WTC11 (cell line): ENCODE measurements at regions not wholly inside any gene's neighbourhood (a gene's known extent, or its start where the extent isn't known, plus 50 kb on each side); places are given as distances from the start of the nearest gene placed in this dataset.

ENCODE experiments used
- ATAC-seq: fragments of 200-7000 bp; cut with Tn5 transposase; 2 replicates; pipeline ENCODE4 v1.10.0; 2021; ENCODE audit warnings: mild to moderate bottlenecking, moderate library complexity
- CTCF ChIA-PET: fragments of 300-600 bp; sonication (Branson Sonifier 250); formaldehyde crosslinking; loops from one replicate; lab custom pipeline; 2021; ENCODE audit warnings: antibody characterized with exemption; lab: Charles Lee
- POLR2A ChIA-PET: fragments of 350-600 bp; sonication (Branson Sonifier 250); formaldehyde crosslinking; loops from one replicate; lab custom pipeline; 2021; ENCODE audit warnings: antibody characterized with exemption; lab: Charles Lee
- DNase-seq: peaks from one replicate; pipeline ENCODE4 v3.0.0; 2021; ENCODE audit warnings: low spot score
- H3K27ac Mint-ChIP-seq: 2 replicates; pipeline ENCODE4 v1.8.0; 2021; ENCODE audit warnings: mixed read lengths
- H3K27me3 Mint-ChIP-seq: 2 replicates; pipeline ENCODE4 v1.8.0; 2021; ENCODE audit warnings: low read depth, mild to moderate bottlenecking, moderate library complexity, mixed read lengths
- H3K36me3 Mint-ChIP-seq: 2 replicates; pipeline ENCODE4 v1.8.0; 2021; ENCODE audit warnings: mixed read lengths
- H3K4me1 Mint-ChIP-seq: 2 replicates; pipeline ENCODE4 v1.8.0; 2022; ENCODE audit warnings: mixed read lengths
- H3K4me3 Mint-ChIP-seq: 2 replicates; pipeline ENCODE4 v1.8.0; 2021; ENCODE audit warnings: mild to moderate bottlenecking, moderate library complexity, mixed read lengths
- H3K9me3 Mint-ChIP-seq: 2 replicates; pipeline ENCODE4 v1.8.0; 2021; ENCODE audit warnings: mixed read lengths
- ELF4 ChIP-seq: sonication (generic); formaldehyde crosslinking; IDR thresholded peaks from 2 replicates; pipeline ENCODE4 v1.8.1; 2022; ENCODE audit warnings: low read depth, mild to moderate bottlenecking, moderate library complexity, missing genetic modification reagents
- ETV6 ChIP-seq: sonication (generic); formaldehyde crosslinking; IDR thresholded peaks from 2 replicates; pipeline ENCODE4 v1.8.1; 2022; ENCODE audit warnings: mild to moderate bottlenecking, missing genetic modification reagents
- FOXK1 ChIP-seq: sonication (generic); formaldehyde crosslinking; IDR thresholded peaks from 2 replicates; pipeline ENCODE4 v1.8.0; 2022; ENCODE audit warnings: mild to moderate bottlenecking, moderate library complexity, missing genetic modification reagents
- FOXP1 ChIP-seq: sonication (generic); formaldehyde crosslinking; IDR thresholded peaks from 2 replicates; pipeline ENCODE4 v1.8.0; 2022; ENCODE audit warnings: missing genetic modification reagents, mild to moderate bottlenecking, moderate library complexity, borderline replicate concordance
- GABPB1 ChIP-seq: sonication (generic); formaldehyde crosslinking; IDR thresholded peaks from 2 replicates; pipeline ENCODE4 v1.8.1; 2023; ENCODE audit warnings: mild to moderate bottlenecking, missing genetic modification reagents
- JAZF1 ChIP-seq: fragments of 250-450 bp; sonication (Bioruptor Pico); IDR thresholded peaks from 2 replicates; pipeline ENCODE4 v1.9.0; 2021; ENCODE audit warnings: moderate library complexity, mild to moderate bottlenecking, inconsistent platforms
- KAT7 ChIP-seq: sonication (generic); formaldehyde crosslinking; IDR thresholded peaks from 2 replicates; pipeline ENCODE4 v1.8.1; 2023; ENCODE audit warnings: missing genetic modification reagents, mild to moderate bottlenecking, borderline replicate concordance
- NFE2L1 ChIP-seq: sonication (generic); formaldehyde crosslinking; IDR thresholded peaks from 2 replicates; pipeline ENCODE4 v1.8.1; 2023; ENCODE audit warnings: missing genetic modification reagents
- NR3C1 ChIP-seq: sonication (generic); formaldehyde crosslinking; conservative IDR thresholded peaks from 2 replicates; pipeline ENCODE4 v1.8.1; 2023; ENCODE audit warnings: low read depth, mild to moderate bottlenecking, missing genetic modification reagents
- RORB ChIP-seq: fragments of 250-450 bp; sonication (Bioruptor Pico); IDR thresholded peaks from 2 replicates; pipeline ENCODE4 v1.9.0; 2021; ENCODE audit warnings: mild to moderate bottlenecking
- TEAD1 ChIP-seq: sonication (generic); formaldehyde crosslinking; IDR thresholded peaks from 2 replicates; pipeline ENCODE4 v1.8.0; 2022; ENCODE audit warnings: mild to moderate bottlenecking, missing genetic modification reagents
- ZNF263 ChIP-seq: sonication (generic); formaldehyde crosslinking; IDR thresholded peaks from 2 replicates; pipeline ENCODE4 v1.8.1; 2022; ENCODE audit warnings: low read depth, mild to moderate bottlenecking, moderate library complexity, missing genetic modification reagents
- ZNF317 ChIP-seq: sonication (generic); formaldehyde crosslinking; IDR thresholded peaks from 2 replicates; pipeline ENCODE4 v1.8.1; 2023; ENCODE audit warnings: low read depth, mild to moderate bottlenecking, moderate library complexity, missing genetic modification reagents, borderline replicate concordance
- TF ChIP-seq, protein P1 (sequence below): sonication (generic); formaldehyde crosslinking; IDR thresholded peaks from 2 replicates; pipeline ENCODE4 v1.8.0; 2022; ENCODE audit warnings: mild to moderate bottlenecking, missing genetic modification reagents
- TF ChIP-seq, protein P2 (sequence below): fragments of 250-450 bp; sonication (Bioruptor Pico); IDR thresholded peaks from 2 replicates; pipeline ENCODE4 v1.9.0; 2021; ENCODE audit warnings: mild to moderate bottlenecking
- TF ChIP-seq, protein P3 (sequence below): sonication (generic); formaldehyde crosslinking; IDR thresholded peaks from 2 replicates; pipeline ENCODE4 v1.8.1; 2023; ENCODE audit warnings: mild to moderate bottlenecking, moderate library complexity, missing genetic modification reagents
- TF ChIP-seq, protein P4 (sequence below): sonication (generic); formaldehyde crosslinking; IDR thresholded peaks from 2 replicates; pipeline ENCODE4 v1.8.0; 2022; ENCODE audit warnings: mild to moderate bottlenecking, missing genetic modification reagents
- TF ChIP-seq, protein P5 (sequence below): sonication (generic); formaldehyde crosslinking; IDR thresholded peaks from 2 replicates; pipeline ENCODE4 v1.8.1; 2022; ENCODE audit warnings: low read depth, mild to moderate bottlenecking, moderate library complexity, missing genetic modification reagents, borderline replicate concordance
- TF ChIP-seq, protein P6 (sequence below): sonication (generic); formaldehyde crosslinking; IDR thresholded peaks from 2 replicates; pipeline ENCODE4 v1.8.1; 2022; ENCODE audit warnings: low read depth, missing genetic modification reagents, borderline replicate concordance
- TF ChIP-seq, protein P7 (sequence below): sonication (generic); formaldehyde crosslinking; IDR thresholded peaks from 2 replicates; pipeline ENCODE4 v1.8.1; 2023; ENCODE audit warnings: mild to moderate bottlenecking, missing genetic modification reagents, moderate library complexity
- TF ChIP-seq, protein P8 (sequence below): fragments of 200-600 bp; IDR thresholded peaks from 2 replicates; pipeline ENCODE4 v1.8.0; 2022; ENCODE audit warnings: antibody characterized with exemption

DNA sequence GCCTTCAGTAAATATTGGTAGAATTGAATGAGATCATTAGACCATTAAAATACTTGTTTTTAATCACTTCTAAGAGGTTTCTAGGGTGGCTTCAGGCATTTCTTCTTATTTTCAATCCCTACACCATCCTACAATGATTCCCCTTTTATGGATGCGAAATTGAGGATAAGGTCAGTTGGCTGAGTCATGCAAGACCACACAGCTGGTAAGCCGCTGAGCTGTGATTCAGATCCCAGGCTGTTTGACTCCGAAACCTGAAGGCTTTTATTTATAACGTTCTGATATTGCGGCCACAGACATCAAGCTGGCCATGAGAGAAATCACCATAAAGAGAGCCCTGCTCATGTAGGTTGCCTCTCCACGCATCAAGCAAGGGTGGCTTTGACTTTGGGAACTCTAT is 133.4 kb downstream of the VAPA start:
- Mint-ChIP-seq H3K27ac (no peak overlapping the region), H3K9me3 (peaks cover 11% of the 10 kb centered on the region), H3K4me3 (no peak overlapping the region), H3K4me1 (peaks cover 7% of the 10 kb centered on the region), H3K27me3 (no peaks in the 10 kb centered on the region), H3K36me3 (peaks cover 10% of the 10 kb centered on the region)
- ChIA-PET POLR2A (no interaction called here), CTCF (interaction anchor here (1.3 kb wide), 1 partner anchor 15 kb away, joined by 5 read pairs; no protein-coding TSS in a partner anchor)
- TF ChIP-seq ZNF317 (CRISPR knock-in tag): no peak
- TF ChIP-seq, protein P1, sequence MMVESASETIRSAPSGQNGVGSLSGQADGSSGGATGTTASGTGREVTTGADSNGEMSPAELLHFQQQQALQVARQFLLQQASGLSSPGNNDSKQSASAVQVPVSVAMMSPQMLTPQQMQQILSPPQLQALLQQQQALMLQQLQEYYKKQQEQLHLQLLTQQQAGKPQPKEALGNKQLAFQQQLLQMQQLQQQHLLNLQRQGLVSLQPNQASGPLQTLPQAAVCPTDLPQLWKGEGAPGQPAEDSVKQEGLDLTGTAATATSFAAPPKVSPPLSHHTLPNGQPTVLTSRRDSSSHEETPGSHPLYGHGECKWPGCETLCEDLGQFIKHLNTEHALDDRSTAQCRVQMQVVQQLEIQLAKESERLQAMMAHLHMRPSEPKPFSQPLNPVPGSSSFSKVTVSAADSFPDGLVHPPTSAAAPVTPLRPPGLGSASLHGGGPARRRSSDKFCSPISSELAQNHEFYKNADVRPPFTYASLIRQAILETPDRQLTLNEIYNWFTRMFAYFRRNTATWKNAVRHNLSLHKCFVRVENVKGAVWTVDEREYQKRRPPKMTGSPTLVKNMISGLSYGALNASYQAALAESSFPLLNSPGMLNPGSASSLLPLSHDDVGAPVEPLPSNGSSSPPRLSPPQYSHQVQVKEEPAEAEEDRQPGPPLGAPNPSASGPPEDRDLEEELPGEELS (CRISPR knock-in tag): no peak
- TF ChIP-seq, protein P2, sequence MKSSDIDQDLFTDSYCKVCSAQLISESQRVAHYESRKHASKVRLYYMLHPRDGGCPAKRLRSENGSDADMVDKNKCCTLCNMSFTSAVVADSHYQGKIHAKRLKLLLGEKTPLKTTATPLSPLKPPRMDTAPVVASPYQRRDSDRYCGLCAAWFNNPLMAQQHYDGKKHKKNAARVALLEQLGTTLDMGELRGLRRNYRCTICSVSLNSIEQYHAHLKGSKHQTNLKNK: no peak
- TF ChIP-seq RORB (CRISPR knock-in tag): no peak
- no peak for TF ChIP-seq JAZF1 (CRISPR knock-in tag)
- TF ChIP-seq, protein P3, sequence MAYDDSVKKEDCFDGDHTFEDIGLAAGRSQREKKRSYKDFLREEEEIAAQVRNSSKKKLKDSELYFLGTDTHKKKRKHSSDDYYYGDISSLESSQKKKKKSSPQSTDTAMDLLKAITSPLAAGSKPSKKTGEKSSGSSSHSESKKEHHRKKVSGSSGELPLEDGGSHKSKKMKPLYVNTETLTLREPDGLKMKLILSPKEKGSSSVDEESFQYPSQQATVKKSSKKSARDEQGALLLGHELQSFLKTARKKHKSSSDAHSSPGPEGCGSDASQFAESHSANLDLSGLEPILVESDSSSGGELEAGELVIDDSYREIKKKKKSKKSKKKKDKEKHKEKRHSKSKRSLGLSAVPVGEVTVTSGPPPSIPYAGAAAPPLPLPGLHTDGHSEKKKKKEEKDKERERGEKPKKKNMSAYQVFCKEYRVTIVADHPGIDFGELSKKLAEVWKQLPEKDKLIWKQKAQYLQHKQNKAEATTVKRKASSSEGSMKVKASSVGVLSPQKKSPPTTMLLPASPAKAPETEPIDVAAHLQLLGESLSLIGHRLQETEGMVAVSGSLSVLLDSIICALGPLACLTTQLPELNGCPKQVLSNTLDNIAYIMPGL (CRISPR knock-in tag): no peak
- no peak for TF ChIP-seq TEAD1 (CRISPR knock-in tag)
- no peak for TF ChIP-seq FOXP1 (CRISPR knock-in tag)
- TF ChIP-seq, protein P4, sequence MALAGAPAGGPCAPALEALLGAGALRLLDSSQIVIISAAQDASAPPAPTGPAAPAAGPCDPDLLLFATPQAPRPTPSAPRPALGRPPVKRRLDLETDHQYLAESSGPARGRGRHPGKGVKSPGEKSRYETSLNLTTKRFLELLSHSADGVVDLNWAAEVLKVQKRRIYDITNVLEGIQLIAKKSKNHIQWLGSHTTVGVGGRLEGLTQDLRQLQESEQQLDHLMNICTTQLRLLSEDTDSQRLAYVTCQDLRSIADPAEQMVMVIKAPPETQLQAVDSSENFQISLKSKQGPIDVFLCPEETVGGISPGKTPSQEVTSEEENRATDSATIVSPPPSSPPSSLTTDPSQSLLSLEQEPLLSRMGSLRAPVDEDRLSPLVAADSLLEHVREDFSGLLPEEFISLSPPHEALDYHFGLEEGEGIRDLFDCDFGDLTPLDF (CRISPR knock-in tag): no peak
- TF ChIP-seq GABPB1 (CRISPR knock-in tag): no peak
- TF ChIP-seq ELF4 (CRISPR knock-in tag): no peak
- TF ChIP-seq, protein P5, sequence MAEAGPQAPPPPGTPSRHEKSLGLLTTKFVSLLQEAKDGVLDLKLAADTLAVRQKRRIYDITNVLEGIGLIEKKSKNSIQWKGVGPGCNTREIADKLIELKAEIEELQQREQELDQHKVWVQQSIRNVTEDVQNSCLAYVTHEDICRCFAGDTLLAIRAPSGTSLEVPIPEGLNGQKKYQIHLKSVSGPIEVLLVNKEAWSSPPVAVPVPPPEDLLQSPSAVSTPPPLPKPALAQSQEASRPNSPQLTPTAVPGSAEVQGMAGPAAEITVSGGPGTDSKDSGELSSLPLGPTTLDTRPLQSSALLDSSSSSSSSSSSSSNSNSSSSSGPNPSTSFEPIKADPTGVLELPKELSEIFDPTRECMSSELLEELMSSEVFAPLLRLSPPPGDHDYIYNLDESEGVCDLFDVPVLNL (CRISPR knock-in tag): no peak
- TF ChIP-seq NFE2L1 (CRISPR knock-in tag): no peak
- TF ChIP-seq, protein P6, sequence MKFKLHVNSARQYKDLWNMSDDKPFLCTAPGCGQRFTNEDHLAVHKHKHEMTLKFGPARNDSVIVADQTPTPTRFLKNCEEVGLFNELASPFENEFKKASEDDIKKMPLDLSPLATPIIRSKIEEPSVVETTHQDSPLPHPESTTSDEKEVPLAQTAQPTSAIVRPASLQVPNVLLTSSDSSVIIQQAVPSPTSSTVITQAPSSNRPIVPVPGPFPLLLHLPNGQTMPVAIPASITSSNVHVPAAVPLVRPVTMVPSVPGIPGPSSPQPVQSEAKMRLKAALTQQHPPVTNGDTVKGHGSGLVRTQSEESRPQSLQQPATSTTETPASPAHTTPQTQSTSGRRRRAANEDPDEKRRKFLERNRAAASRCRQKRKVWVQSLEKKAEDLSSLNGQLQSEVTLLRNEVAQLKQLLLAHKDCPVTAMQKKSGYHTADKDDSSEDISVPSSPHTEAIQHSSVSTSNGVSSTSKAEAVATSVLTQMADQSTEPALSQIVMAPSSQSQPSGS (CRISPR knock-in tag): no peak
- no peak for TF ChIP-seq KAT7 (CRISPR knock-in tag)
- TF ChIP-seq, protein P7, sequence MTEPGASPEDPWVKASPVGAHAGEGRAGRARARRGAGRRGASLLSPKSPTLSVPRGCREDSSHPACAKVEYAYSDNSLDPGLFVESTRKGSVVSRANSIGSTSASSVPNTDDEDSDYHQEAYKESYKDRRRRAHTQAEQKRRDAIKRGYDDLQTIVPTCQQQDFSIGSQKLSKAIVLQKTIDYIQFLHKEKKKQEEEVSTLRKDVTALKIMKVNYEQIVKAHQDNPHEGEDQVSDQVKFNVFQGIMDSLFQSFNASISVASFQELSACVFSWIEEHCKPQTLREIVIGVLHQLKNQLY (CRISPR knock-in tag): no peak
- TF ChIP-seq ETV6 (CRISPR knock-in tag): no peak
- DNase-seq: no peak
- no peak for ATAC-seq

DNA sequence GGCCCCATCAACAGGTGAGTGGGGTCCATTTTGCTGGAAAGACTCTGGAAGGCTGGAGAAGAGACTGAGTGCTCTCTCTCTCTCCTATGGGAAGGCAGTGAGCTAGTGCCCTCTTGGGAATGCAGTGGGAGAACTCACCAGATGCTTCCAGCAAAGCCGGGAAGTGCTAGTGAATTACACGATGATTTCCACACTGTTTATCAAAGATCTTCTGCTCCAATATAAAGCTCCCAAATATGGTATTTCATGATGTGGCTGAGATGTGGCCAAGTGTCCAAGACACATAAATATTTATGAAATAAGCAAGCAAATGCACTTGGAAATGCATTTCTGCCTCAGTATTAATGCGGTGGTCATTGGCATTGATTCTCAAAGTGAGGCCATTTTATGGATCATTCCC is 135.9 kb downstream of the VAPA start:
- CTCF ChIA-PET: interaction anchor here (0.7 kb wide), 1 partner anchor 17 kb away, joined by 3 read pairs; no protein-coding TSS in a partner anchor
- Mint-ChIP-seq H3K4me1 (no peaks in the 10 kb centered on the region; the same call in 1 of the 2 replicates), H3K9me3 (no peaks in the 10 kb centered on the region), H3K27me3 (no peaks in the 10 kb centered on the region), H3K36me3 (no peaks in the 10 kb centered on the region), H3K4me3 (no peak overlapping the region), H3K27ac (no peak overlapping the region)
- TF ChIP-seq NR3C1 (CRISPR knock-in tag): no peak
- no peak for TF ChIP-seq ZNF263 (CRISPR knock-in tag)
- TF ChIP-seq FOXK1 (CRISPR knock-in tag): no peak
- TF ChIP-seq, protein P4 (CRISPR knock-in tag): no peak
- TF ChIP-seq ZNF317 (CRISPR knock-in tag): no peak
- TF ChIP-seq, protein P3 (CRISPR knock-in tag): no peak
- TF ChIP-seq, protein P8, sequence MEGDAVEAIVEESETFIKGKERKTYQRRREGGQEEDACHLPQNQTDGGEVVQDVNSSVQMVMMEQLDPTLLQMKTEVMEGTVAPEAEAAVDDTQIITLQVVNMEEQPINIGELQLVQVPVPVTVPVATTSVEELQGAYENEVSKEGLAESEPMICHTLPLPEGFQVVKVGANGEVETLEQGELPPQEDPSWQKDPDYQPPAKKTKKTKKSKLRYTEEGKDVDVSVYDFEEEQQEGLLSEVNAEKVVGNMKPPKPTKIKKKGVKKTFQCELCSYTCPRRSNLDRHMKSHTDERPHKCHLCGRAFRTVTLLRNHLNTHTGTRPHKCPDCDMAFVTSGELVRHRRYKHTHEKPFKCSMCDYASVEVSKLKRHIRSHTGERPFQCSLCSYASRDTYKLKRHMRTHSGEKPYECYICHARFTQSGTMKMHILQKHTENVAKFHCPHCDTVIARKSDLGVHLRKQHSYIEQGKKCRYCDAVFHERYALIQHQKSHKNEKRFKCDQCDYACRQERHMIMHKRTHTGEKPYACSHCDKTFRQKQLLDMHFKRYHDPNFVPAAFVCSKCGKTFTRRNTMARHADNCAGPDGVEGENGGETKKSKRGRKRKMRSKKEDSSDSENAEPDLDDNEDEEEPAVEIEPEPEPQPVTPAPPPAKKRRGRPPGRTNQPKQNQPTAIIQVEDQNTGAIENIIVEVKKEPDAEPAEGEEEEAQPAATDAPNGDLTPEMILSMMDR: no peak
- DNase-seq (no peak), ATAC-seq (no peak)
- POLR2A ChIA-PET: no interaction called here
